Femur (tissue), 1 donor: ENCODE measurements at regions not wholly inside any gene's neighbourhood (a gene's known extent, or its start where the extent isn't known, plus 50 kb on each side); places are given as distances from the start of the nearest gene placed in this dataset.
"Not testable (repeated sequence)": the region's sequence is repeated elsewhere in the genome, so short reads cannot be mapped to it uniquely, and the experiment has no call there.

Experiments
- DNase-seq: peaks from one replicate; pipeline ENCODE4 v3.0.0-alpha.2; 2017

DNA sequence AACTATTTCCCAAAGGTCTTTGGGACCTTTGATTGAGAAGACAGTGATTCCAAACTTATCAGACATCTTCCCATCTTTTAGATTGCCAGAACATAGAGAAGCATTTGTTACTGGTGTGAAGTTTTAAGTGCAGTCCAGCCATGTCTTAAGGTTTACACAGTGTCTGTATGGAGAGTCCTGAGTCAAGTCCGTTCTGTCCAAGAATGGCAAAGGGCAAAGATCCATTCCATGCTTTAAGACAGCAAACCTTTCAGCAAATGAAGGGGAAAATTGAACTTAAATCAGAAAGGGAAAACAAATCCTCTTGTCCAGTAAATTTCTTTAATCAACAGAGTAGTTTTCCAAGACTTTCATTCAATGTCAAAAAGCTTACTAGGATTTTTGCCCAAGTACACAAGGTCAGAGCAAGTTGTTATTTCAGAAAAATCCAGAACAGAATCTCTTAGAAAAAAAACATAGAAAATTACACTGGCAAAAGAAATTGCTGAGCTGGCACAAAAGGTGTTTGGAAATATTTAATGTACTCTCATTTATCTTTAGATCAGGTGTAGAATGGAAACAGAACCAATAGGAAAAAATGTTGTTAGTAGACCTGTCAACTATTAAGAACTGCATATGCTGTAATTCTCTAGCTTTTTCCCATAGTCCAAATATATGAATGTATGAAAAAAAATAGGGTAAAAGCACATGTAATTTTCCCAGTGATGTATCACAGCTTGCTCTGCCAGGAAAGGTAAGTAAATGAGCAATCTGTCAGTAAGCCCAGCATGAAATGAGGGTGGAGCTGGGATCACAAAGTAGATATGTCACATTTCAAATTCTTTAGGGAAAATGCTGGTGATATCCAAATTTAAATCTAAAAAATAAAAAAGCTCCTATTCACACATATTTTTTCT lies 1099.9 kb downstream of the TUSC7 start:
- no peak for DNase-seq

DNA sequence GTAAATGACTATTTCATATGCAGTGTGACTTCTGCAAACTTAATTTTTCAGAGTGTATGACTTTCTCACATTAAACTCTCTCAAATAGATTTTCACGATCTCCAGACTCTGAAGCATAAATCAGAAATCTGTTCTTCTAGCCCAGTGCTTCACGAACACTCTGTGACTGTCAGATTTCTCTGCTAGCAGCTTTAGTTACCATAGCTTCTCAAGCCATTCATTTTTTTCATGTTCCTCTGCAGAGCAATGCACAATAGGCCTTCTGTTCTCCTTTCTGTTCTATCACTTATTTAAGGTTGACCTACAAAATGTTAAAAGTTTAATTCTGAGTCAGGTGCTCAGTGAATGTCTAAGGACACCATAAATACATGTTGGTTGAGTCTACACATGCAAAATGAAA lies 1102.2 kb downstream of the TUSC7 start:
- no peak for DNase-seq

DNA sequence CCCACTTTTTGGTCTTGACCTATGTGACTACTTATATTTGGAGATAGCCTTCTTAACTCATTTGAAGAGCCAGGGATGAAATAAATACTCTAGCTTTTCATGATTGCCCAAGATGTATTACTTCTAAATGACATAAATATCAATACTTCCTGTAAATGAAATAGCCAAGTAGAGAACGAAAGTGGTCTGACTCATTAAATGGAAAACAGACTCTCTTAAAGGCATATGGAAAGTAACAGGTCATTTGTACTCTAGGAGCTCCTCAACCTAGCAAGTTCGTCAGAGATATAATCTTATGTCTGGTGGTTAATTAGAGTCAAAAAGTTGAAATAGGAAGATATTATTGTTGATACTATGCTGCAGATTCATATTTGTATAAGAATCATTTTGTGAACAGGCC lies 1105.4 kb downstream of the TUSC7 start:
- DNase-seq, result no peak

DNA sequence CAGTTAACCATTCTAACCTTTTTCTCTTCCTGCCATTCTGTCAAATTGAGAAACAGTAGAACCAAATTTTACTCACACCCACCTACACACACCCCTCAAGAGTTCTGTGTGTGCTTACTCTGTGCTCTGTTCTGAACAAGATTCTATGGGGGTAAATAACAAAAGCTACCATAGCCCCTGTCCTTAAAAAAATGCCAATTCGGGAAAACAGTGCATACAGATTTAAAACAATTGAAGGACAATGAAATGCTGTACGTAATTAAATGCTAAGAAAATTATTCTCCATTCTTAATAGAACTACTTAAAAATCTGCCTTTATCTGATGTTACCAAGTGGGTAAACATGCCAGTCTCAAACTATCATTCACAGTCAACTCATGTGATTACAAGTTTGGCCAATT lies 1107.5 kb downstream of the TUSC7 start:
- DNase-seq, result no peak

DNA sequence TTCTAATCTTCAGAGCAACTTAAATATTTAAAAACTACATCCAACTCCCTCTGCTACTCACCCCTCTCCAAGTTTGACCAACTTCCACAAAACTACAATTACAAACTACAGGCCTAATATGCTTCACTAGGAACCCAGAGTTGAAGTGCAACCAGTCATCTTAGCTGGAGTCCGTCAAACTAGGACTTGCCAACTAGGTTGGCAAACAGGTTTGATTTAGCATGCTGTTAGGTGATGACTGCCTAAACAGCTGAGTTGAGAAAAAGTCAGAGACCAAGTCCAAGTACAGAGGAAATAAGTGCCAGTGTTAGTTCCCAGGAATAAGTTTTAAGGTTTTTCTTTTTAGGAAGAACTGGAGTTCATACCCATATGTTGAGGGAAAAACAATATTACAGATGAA lies 1109.0 kb downstream of the TUSC7 start:
- no peak for DNase-seq

DNA sequence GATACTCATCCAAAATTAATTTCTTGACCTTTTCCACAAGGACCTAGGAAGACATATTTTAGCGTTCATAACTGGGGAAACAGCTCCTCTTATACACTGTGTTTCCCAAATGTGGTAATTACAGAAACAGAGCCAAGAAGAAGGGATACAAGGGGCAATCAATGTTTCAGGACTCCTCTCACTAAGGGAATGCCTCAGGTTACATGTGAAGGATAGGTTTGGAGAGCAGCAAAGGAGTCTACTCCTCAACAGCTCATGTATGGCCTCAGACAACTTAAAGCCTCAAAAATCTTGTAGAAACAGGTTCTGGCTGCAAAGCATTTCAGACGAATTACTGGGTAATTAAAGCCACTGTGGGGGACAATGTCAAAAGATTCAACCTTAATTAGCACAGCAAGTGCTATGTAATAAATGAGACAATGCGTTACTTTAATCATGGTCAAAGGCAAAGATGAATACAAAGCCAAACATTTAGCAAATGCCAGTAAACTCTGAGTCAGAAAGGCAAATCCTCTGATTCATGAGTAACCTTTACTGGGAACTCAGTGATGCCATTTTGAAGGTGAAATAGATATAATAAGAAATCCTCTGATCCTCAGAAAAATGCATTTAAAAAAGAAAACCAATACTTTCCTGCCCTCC lies 1111.2 kb downstream of the TUSC7 start:
- no peak for DNase-seq

DNA sequence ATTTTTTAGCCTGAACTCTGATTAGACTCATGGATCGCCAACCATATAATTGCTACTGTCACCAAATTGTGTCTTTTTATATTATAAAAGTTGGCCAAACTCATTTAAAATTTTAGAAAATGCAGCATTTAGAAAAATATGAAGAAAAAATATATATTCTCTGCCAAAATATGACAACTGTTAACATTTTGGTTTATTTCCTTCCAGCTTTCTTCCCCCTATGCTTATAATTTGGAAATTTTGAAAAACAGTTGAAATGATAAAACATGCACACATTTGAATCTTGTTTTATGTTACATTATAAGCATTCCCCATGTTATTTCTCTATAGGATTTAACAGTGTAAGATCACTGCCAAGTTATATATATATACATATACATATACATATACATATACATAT lies 1112.8 kb downstream of the TUSC7 start:
- DNase-seq, result no peak

DNA sequence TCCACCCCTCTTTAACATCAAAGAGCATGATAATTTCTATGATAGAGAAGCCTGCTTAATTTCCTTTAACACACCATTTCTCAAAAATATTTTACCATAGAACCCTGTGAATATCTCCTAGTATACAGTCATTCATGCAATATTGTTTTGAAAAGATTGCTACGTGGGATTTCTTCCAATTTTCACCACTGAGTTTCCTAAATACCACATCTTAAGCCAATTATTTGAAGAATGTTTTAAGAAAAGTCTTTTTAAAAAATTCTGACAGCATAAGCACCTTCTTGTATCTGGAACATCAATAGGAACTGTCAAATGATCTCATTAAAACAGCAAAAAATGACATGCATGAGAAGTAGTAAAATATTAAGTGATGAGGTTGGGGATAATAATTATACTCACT lies 1126.7 kb downstream of the TUSC7 start:
- DNase-seq, result no peak

DNA sequence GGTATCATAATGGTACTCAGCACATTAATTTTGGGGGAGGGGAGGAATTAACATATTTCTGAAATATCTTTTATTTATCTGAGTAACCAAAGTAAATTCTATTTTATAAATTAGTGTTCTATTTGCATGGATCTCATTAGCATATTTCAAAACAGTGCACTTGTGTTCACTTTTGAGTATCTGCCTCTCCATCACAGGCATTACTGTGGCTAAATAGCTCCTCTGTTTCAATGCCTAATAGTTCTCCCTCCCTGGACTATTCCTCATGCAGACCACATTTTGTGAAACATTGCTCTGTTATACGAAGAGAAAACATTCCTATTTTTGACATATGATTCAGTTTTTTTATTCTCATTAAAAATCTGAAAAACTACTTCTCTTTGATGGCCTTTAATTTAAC lies 1127.8 kb downstream of the TUSC7 start:
- no peak for DNase-seq

DNA sequence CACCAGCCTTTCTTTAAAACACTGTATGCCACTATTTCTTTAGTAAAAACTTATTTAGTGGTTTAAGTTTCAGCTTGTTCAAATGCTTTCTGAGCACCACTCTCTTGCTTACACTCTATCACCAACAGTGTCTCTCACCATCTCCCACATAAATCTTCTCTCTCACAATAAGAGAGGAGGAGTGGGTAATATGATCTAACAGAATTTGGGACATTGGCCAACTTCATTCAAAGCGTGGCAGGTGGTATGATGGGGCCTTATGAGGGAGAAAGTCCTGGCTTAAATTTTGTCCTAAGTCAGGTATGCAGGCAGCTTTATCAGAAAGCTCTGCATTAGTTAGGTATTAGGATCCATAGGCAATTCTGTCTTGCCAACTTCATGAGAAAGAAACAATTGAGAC lies 1132.5 kb downstream of the TUSC7 start:
- no peak for DNase-seq

DNA sequence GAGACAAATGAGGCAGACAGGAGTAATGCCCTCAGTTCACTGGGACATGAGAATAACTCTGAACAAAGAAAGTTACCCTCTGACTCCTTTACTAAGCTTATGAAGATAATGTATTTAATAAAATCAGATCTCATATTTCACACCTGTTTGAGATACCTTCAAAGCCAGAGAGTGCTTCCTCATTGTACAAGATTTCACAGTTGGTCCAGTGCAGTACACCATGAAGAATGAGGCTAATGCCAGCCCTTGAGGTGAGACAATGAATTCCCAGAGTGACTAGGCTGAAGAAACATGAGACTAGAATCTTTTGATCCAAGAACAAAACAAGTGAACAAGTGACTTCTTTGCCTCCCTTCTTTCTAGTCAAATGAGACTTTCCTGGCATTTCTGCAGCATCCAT lies 1133.8 kb downstream of the TUSC7 start:
- no peak for DNase-seq

DNA sequence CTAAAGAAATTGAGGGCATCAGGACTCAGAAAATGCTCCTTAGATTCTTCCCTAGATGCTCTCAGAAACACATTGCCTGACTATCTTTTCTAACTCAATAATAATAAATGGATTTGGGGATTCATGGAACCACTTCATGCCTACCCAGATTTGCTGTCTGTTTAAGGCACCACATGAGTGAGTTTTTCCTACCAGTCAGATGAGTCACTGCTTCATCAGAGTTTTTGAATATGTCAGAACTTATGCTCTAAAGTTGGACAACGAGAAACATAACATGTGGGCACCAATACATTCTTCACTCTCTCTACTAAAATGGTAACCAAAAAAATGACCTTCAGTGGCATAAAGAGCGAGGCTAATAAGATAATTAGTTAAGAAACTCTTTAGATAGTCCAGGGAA lies 1135.1 kb downstream of the TUSC7 start:
- DNase-seq, result no peak

DNA sequence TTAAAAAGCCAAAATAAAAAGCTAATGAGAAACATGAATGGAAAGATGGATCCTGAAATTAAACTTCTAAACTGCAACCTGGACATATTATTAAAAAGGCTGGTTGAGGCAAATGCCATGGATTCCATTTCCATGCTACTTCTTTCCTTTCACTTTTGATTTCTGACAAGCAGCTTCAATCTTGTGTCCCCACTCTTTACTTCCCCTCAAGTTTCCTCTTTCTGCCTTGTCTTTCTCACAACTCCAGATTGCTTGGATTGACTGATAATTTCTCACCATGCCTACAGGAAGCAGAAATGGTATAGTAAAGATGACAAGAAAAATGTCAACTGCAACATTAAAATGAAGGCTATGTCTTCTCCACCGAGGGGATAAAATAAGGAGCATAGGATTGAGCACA lies 1136.7 kb downstream of the TUSC7 start:
- DNase-seq, result no peak

DNA sequence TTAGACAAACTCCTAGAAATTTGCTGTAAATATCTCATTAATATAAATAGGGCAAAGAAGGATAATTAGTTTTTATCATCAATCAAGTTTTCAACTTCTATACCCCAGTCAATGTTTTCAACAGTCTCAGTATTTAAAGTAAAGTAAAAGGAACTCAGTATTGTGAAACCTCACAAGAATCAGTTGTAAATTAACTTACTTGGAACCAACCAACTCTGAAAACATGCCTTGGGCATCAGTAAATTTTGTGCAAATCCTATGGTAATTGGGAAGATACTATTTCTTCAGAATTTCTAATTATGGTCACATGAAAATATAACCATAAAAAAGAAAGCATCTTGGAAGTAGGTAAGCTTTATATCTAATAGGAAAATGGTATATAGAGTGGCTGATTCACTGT lies 1139.0 kb downstream of the TUSC7 start:
- no peak for DNase-seq

DNA sequence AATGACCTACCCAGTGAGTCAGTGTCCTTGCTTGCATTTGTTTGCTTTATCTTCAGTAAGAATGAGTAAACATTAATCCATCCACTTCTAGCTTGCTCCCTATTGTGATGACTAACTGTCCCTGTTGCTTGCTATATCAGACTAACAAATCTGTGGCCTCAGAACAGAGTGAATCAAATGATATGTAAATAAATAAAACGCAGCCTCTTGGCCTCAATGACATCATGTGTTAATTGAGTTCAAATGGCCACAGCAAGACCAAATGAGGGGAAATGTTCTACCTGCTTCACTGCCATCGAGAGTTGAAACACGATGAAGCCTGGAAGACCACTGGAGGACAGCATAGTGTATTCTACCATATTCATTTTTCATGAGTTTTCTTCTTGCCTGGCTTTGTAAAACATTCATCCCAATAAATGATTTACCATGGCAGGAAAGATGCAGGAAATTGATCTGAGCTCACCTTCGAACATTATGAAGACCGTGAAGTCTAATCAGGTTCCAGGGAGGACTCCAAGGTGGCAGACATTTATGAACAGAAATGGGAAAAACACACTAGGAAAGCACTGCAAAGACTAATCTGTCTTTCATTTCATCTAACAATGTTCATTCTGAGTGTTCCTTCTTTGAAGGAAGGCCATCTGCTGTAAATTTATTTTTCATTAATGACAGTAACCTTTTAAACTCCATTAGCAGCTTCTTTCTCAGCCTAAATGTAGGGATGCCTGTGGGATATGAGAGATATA lies 1144.5 kb downstream of the TUSC7 start:
- no peak for DNase-seq

DNA sequence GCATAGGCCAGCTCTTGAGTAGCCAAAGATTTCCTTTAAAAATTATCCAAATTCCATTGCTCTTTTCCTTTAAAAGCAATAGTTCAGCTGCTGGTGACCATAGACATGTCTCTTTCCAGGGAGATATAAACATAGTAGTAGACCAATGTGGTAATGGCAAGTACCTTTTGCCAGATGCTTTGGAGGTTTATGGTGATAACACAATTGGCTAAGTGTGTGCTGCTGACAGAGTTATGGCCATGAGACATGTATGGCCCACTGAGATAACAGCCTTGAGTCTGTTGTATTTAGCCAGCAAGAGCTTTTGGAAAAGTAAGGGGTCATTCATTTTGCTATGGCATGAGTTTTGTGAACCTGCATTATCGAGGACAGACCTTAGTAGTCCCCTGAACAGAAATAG lies 1146.8 kb downstream of the TUSC7 start:
- DNase-seq, result no peak

DNA sequence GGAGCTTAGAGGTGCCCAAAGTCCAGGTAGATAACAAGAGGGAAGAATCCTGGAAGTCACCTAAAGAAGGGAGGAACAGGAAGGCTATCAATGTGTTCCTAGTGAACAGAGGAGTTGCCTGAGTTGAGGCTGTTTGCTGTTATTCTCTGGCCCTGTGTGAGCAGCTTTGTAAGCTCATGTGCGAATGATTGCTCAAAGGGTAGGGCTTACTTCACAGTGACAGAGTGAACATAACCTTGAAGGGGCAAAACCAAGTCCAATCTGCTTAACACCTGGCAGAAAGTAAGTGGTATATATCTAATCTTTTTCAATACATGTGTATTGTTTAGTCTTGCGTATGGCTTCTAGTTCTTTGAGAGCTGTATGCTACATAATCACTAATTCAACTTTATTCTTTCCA lies 1153.6 kb downstream of the TUSC7 start:
- DNase-seq, result no peak

DNA sequence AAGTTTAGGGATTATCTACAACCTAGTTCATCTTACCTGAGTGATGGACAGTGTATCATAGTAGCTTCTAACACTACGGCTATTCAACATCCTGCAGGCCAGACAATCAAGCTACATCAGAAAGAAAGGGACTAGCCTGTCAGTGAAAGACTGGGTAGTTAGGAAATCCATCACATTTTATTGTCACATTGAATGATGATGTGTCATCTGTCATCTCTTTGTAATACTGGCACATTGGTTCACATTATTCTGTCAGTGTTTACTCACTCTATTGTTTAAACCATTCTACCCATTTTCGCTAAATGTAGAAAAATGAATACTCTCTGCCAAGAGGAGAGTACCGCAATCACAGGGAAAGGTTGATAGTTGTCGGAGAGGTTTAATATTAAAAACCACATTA lies 1155.8 kb downstream of the TUSC7 start:
- no peak for DNase-seq

DNA sequence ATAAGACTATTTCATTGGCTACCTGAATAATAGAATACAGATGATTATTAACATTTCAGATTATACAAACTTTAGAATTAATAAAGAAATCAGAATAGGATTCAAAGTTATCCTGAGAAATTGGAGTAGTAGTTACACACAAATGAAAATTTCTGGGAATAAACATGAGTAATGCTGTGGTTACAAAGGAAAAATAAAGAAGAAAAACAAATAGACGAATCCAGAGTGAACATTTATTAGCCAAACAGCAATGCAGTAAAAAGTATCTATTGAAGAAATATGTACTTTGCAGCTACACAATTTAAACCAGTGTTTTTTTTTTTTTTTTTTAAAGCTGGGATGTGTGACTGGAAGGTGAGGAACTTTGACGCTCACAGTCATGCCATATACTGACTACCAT lies 1159.2 kb downstream of the TUSC7 start:
- no peak for DNase-seq

DNA sequence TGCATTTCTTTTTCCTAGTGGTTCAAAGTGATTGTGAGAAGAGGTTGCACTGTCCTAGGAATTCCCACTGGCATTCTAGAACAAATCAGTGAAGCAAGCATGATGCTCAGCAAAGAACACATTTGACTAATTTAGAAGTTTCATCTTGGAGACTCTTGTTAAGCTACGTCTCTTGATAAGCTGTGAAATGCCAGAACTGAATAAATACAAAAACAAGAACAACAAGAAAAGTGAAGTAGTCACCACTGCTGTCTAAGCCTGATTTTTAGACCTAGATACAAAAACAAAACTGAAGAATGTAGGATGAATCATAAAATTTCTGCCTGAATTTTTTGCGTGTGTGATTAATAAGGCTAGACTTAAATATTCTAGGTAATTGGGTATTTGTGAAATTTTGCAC lies 1162.4 kb downstream of the TUSC7 start:
- DNase-seq, result no peak

DNA sequence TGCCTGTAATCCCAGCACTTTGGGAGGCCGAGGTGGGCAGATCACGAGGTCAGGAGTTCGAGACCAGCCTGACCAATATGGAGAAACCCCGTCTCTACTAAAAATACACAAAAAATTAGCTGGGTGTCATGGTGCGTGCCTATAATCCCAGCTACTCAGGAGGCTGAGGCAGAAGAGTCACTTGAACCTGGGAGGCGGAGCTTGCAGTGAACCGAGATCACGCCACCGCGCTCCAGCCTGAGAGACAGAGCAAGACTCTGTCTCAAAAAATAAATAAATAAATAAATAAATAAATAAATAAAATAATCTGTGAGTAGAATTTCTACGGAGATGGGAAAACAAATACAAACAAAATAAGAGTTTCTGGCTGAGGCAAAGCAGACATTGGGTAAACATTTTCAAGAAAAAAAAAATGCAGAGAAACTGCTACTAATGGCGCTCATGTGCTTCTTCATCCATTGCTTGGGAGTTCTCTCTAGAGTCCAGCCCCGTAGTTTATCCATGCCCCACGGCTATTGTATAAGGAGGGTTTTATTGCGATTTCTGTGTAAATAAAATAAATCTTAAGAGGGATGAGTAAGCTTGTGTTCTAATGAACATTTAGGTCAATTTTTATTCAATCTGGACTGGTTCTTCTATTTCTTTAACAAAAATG lies 1161.9 kb downstream of the IGSF11 start:
- DNase-seq, result not testable (repeated sequence)

DNA sequence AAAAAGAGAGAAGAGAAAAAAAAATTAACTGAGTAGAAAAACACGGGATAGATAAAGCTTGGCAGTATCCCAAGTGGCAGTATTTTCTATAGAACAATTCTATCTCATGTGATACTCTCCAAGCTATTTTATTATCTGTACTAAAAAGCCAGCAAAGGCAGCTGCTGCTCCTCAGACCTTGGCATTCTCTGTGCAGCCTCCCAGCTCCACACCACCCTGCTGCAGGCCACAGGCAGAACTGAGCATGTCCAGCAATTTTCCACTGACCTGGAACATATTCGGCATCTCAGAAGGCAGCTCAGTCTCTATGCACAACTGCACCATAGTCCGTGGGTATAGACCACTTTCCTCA lies 1161.4 kb downstream of the IGSF11 start:
- peak; percentile 27 for DNase-seq

DNA sequence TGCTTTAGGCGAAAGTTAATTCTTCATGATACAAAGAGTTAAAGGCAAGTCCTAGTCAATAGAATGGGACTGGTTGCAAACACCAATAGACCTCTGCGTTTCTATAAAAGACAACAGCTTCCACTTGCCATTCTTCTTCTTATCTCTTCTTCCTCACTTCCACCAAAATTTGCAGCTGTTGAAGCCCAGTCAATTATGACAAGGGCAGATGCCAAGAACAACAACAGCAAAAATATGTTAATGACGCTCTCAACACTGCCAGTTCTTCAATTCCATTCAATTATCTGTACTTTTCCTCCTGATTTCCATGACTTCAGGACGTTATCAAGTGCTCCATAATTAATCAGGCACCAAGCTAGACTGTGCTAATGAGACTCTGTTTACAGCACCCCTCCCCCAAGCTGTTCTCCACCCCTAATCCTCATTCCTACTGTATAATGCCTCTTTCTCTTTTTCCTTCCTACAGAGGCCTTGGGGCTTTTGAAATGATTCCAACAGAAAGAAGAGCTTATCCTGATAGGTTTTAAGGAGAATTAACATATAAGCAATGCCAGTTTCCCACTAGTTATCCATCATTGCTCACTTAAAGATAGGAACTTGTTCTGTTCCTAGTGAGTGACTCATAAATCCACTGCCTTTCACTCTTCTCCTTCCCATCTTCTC lies 1160.5 kb downstream of the IGSF11 start:
- no peak for DNase-seq
